Peyer's patch (tissue), 4 donors: ENCODE measurements at regions not wholly inside any gene's neighbourhood (a gene's known extent, or its start where the extent isn't known, plus 50 kb on each side); places are given as distances from the start of the nearest gene placed in this dataset.

ENCODE experiments used
- DNase-seq, 3 donors: peaks; one replicate each; pipeline ENCODE4 v3.0.0-alpha.2; 2017 to 2019
- H3K27ac ChIP-seq, 4 donors: fragments of 200-600 bp; sonication (generic); one replicate each; pipeline ENCODE4 v1.5.1; 2016 to 2019
- H3K27me3 ChIP-seq, 2 donors: fragments of 200-600 bp; sonication (generic); one replicate each; pipeline ENCODE4 v1.5.1; 2019
- H3K36me3 ChIP-seq, 3 donors: fragments of 200-600 bp; sonication (generic); one replicate each; pipeline ENCODE4 v1.5.1; 2016 to 2019
- H3K4me1 ChIP-seq, 4 donors: fragments of 200-600 bp; sonication (generic); one replicate each; pipeline ENCODE4 v1.5.1; 2016 to 2019
- H3K4me3 ChIP-seq, 4 donors: fragments of 200-600 bp; sonication (generic); 1 replicate in 3 of 4; 2 replicates in 1 of 4; pipeline ENCODE4 v1.5.1; 2016 to 2019; ENCODE audit warnings: mild to moderate bottlenecking in 1 of 4
- H3K9me3 ChIP-seq, 4 donors: fragments of 200-600 bp; sonication (generic); one replicate each; pipeline ENCODE4 v1.5.1; 2016 to 2019; ENCODE audit warnings: mild to moderate bottlenecking in 1 of 4
- CTCF ChIP-seq, 6 experiments: fragments of 450-650 bp in 4 of 6; fragments of 200-600 bp in 2 of 6; sonication (generic) in 1 of 6; IDR thresholded peaks; one replicate each; pipeline ENCODE4 v1.5.1; 2017 to 2019; ENCODE audit warnings: antibody characterized with exemption in 6 of 6, mild to moderate bottlenecking in 3 of 6, moderate library complexity in 1 of 6
- POLR2A ChIP-seq, 2 donors: fragments of 450-650 bp; IDR thresholded peaks; one replicate each; pipeline ENCODE4 v1.5.1; 2017; ENCODE audit warnings: antibody characterized with exemption in 2 of 2, mild to moderate bottlenecking in 2 of 2, moderate library complexity in 2 of 2

DNA sequence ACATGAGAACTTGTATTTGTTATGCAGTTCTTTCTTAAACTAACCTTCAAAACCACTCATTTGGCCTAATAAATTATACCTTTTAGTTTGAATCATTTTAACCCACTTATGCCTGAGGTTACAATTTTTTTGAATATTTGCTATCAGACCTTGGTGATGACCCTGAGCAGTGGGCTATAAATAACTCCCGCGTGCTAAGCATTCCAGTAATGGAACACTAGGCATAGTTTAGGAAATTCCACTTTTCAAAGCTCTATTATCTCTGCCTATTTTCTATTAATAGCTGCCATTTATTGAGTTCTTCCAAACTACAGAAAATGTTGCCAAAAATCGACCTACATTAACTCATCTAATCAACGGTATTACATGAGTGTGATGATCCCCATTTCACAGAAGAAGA lies 993.4 kb upstream of the FAT3 start:
- Histone ChIP-seq H3K4me1 (no peaks in the 10 kb centered on the region), H3K9me3 (no peaks in the 10 kb centered on the region), H3K27ac (no peak overlapping the region), H3K4me3 (no peak overlapping the region), H3K27me3 (no peaks in the 10 kb centered on the region), H3K36me3 (no peaks in the 10 kb centered on the region)
- no peak for DNase-seq
- TF ChIP-seq CTCF (IDR thresholded peaks at IDR 0.05) (no peak), POLR2A (IDR thresholded peaks at IDR 0.05) (no peak)

GRCh38 chr11:91230647-91231046 lies 994.0 kb upstream of the FAT3 start:
- Histone ChIP-seq H3K4me1 (no peaks in the 10 kb centered on the region), H3K27ac (no peak overlapping the region), H3K4me3 (no peak overlapping the region), H3K27me3 (no peaks in the 10 kb centered on the region), H3K9me3 (no peaks in the 10 kb centered on the region), H3K36me3 (no peaks in the 10 kb centered on the region)
- no peak for DNase-seq
- no peak for TF ChIP-seq CTCF (IDR thresholded peaks at IDR 0.05)
- no peak for TF ChIP-seq POLR2A (IDR thresholded peaks at IDR 0.05)

DNA sequence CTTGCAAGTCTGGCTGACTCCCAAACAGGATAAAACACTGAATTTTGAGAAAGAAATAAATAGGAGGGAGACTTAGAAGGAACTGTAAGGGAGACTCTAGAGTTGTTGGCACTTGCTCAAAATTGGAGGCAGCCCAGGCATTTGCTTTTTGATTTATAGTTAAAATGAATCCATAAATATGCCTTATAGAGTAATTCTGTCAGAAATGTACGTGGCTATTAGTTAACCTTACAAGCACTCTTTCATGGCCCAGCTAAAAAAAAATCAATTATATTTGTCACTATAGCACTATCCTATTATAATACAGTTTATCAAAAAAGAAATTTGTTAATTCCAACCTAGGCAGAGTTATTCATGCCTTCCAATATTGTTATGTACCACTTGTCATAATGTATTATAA lies 1000.0 kb upstream of the CHORDC1 start:
- H3K4me1 ChIP-seq = no peaks in the 10 kb centered on the region
- no peaks in the 10 kb centered on the region for H3K27me3 ChIP-seq
- H3K27ac ChIP-seq = no peak overlapping the region
- no peaks in the 10 kb centered on the region for H3K9me3 ChIP-seq
- DNase-seq = no peak
- H3K36me3 ChIP-seq = no peaks in the 10 kb centered on the region
- TF ChIP-seq POLR2A (IDR thresholded peaks at IDR 0.05) = no peak
- TF ChIP-seq CTCF (IDR thresholded peaks at IDR 0.05) = no peak
- no peak overlapping the region for H3K4me3 ChIP-seq

DNA sequence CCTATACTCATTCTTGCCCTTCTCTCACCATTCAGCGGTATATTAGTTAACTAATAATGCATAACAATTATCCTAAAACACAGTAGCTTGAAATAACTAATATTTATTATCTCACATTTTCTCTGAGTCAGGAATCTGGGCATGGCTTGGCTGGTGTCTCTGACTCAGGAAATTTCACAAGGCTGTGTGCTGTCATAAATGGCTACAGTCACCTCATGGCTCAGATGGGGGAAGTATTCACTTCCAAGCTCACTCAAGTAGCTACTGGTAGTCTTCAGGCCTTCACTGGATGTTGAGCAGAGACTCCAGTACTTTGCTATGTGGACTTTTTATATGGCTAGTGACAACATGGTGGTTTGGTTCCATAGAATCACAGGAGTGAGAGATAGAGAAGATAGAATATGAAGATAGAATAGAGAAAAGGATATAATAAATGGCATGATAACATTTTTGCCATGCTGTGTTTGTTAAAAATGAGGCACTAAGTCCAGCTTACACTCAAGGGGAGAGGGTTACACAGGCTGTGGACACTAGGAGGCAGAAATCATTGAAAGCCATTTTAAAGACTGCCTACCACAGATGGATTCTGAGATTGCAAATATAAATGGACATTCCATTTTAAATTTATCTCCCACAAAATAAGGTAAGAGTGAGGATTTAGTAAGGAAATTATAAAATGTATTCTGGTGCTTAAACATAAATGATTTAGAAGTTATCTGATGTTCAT lies 997.8 kb upstream of the CHORDC1 start:
- H3K27ac ChIP-seq = no peak overlapping the region
- no peaks in the 10 kb centered on the region for H3K9me3 ChIP-seq
- TF ChIP-seq CTCF (IDR thresholded peaks at IDR 0.05) = no peak
- TF ChIP-seq POLR2A (IDR thresholded peaks at IDR 0.05) = no peak

DNA sequence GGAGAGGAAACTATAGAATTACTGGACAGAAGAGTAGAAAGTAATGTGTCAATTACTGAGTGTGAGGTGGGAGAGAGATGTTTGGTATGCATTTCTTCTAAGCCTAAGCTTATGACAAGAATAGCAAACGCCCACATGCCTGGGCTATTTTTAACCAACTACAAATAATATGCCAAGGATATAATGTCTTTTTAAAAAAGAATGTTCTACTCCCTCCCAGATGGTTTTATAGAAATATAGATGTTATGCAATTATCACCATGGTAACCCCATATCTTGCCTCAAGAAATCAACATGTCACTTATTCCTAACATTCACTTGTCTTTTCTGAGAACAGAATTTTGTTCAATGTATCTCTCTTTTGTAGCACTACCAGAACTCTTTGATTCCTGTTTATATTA lies 996.7 kb upstream of the CHORDC1 start:
- Histone ChIP-seq H3K4me1 (no peaks in the 10 kb centered on the region), H3K36me3 (no peaks in the 10 kb centered on the region), H3K27ac (no peak overlapping the region), H3K9me3 (no peaks in the 10 kb centered on the region), H3K27me3 (no peaks in the 10 kb centered on the region), H3K4me3 (no peak overlapping the region)
- no peak for TF ChIP-seq CTCF (IDR thresholded peaks at IDR 0.05)
- TF ChIP-seq POLR2A (IDR thresholded peaks at IDR 0.05) = no peak
- no peak for DNase-seq

More for the DNA sequence above, 997.8 kb upstream of the CHORDC1 start:
- no peaks in the 10 kb centered on the region for H3K4me1 ChIP-seq
- H3K36me3 ChIP-seq = no peaks in the 10 kb centered on the region
- no peaks in the 10 kb centered on the region for H3K27me3 ChIP-seq
- DNase-seq = no peak
- no peak overlapping the region for H3K4me3 ChIP-seq

DNA sequence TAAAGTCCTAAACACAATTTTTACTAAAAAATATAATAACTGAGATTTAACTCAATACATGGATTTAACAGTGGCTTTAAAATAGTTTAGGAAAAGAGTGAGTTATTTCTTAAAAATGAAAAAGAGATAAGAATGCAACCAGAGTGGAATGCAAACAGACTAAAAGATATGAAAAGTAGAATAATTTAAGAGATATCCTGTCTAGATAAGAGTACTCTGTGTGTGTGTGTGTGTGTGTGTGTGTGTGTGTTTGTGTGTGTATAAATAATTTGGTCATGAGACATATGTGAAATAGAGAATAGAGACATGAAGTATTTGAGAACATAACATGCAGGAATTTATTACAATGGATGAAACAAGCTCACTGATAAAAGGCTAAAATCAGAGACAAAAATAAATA lies 986.9 kb upstream of the CHORDC1 start:
- TF ChIP-seq CTCF (IDR thresholded peaks at IDR 0.05) (no peak), POLR2A (IDR thresholded peaks at IDR 0.05) (no peak)
- Histone ChIP-seq H3K4me3 (no peak overlapping the region), H3K27me3 (no peaks in the 10 kb centered on the region), H3K4me1 (no peaks in the 10 kb centered on the region), H3K36me3 (no peaks in the 10 kb centered on the region), H3K9me3 (no peaks in the 10 kb centered on the region), H3K27ac (no peak overlapping the region)
- DNase-seq = no peak
